ENCODE measurements at regions not wholly inside any gene's neighbourhood (a gene's known extent, or its start where the extent isn't known, plus 50 kb on each side); places are given as distances from the start of the nearest gene placed in this dataset.
A peak's percentile ranks its signal among the peaks of the same experiment; 100 is the strongest.

DNA sequence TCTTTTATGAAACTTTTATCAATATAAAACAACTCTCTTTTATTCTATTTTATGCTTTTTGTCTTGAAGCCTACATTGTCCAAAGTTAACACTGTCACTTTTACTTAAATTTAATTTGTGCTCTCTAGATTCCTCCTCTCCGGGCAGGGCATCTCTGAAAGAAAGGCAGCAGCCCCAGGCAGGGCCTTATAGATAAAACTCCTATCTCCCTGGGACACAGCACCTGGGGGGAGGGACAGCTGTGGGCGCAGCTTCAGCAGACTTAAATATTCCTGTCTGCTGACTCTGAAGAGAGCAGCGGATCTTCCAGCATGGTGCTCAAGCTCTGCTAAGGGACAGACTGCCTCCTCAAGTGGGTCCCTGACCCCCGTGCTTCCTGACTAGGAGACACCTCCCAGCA is 447.7 kb upstream of the FANCL start:
- ChIA-PET CTCF (no interaction called here), POLR2A (no interaction called here)
- 90% methylated on average over 4 of the region's 4 CpGs for WGBS (ENCODE audit: insufficient coverage)
- no peak overlapping the region for H2AFZ ChIP-seq (ENCODE audit: insufficient read depth, low read depth, low read length, poor library complexity, severe bottlenecking)
- no peak overlapping the region for H3K4me3 ChIP-seq (ENCODE audit: control extremely low read depth in 1 of 5, extremely low read depth in 1 of 5, insufficient read depth in 1 of 5, low read depth in 2 of 5, low read length in 4 of 5)
- no peak for ATAC-seq (ENCODE audit: low read depth)
- no peak overlapping the region for H3K4me2 ChIP-seq (replicated peaks; ENCODE audit: low read depth, low read length, poor library complexity, severe bottlenecking)
- DNase-seq, result no peak
- H3K9me3 ChIP-seq (ENCODE audit: control extremely low read depth in 1 of 3, control insufficient read depth in 2 of 3, insufficient read depth in 1 of 3, low read length in 2 of 3), result no peaks in the 10 kb centered on the region
- H3K9me3 Mint-ChIP-seq (ENCODE audit: insufficient read depth), result no peaks in the 10 kb centered on the region
- peaks cover 6% of the 10 kb centered on the region for H3K4me1 Mint-ChIP-seq
- no peaks in the 10 kb centered on the region for H3K36me3 ChIP-seq (replicated peaks in 1 of 2; ENCODE audit: control extremely low read depth in 1 of 2, control insufficient read depth in 1 of 2, extremely low read depth in 1 of 2, insufficient read depth in 2 of 2, low read length in 1 of 2)
- H3K27me3 Mint-ChIP-seq, result peaks cover 15% of the 10 kb centered on the region
- H4K20me1 ChIP-seq (ENCODE audit: control insufficient read depth, insufficient read depth, low read length, poor library complexity, severe bottlenecking), result no peaks in the 10 kb centered on the region
- peaks cover 0 to 4% of the 10 kb centered on the region in 2 donors for H3K4me1 ChIP-seq (ENCODE audit: control insufficient read depth in 2 of 2, insufficient read depth in 2 of 2, low read length in 2 of 2)
- no peak overlapping the region for H3K9ac ChIP-seq (ENCODE audit: low read length)
- no peak overlapping the region for H3K4me3 Mint-ChIP-seq
- H3K27ac ChIP-seq (ENCODE audit: low read length in 2 of 2), result no peak overlapping the region
- no peak for TF ChIP-seq EZH2 (IDR thresholded peaks at IDR 0.05; ENCODE audit: borderline replicate concordance, insufficient read depth, low read depth, low read length, poor library complexity, severe bottlenecking)
- TF ChIP-seq, protein P1, sequence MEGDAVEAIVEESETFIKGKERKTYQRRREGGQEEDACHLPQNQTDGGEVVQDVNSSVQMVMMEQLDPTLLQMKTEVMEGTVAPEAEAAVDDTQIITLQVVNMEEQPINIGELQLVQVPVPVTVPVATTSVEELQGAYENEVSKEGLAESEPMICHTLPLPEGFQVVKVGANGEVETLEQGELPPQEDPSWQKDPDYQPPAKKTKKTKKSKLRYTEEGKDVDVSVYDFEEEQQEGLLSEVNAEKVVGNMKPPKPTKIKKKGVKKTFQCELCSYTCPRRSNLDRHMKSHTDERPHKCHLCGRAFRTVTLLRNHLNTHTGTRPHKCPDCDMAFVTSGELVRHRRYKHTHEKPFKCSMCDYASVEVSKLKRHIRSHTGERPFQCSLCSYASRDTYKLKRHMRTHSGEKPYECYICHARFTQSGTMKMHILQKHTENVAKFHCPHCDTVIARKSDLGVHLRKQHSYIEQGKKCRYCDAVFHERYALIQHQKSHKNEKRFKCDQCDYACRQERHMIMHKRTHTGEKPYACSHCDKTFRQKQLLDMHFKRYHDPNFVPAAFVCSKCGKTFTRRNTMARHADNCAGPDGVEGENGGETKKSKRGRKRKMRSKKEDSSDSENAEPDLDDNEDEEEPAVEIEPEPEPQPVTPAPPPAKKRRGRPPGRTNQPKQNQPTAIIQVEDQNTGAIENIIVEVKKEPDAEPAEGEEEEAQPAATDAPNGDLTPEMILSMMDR (IDR thresholded peaks at IDR 0.05), result no peak
- no peaks in the 10 kb centered on the region for H3K27me3 ChIP-seq (replicated peaks in 1 of 4; ENCODE audit: control extremely low read depth in 1 of 4, control insufficient read depth in 3 of 4, insufficient read depth in 4 of 4, low read length in 3 of 4)
- H3K27ac Mint-ChIP-seq, result no peak overlapping the region
- intact Hi-C loops (cut with micrococcal nuclease), result no loop called here
- no peaks in the 10 kb centered on the region for H3K79me2 ChIP-seq (ENCODE audit: control insufficient read depth, insufficient read depth, low read length)

- H3K4me3 Mint-ChIP-seq, result no peak overlapping the region
- Histone ChIP-seq H3K36me3 (replicated peaks in 1 of 2; ENCODE audit: control extremely low read depth in 1 of 2, control insufficient read depth in 1 of 2, extremely low read depth in 1 of 2, insufficient read depth in 2 of 2, low read length in 1 of 2) (no peaks in the 10 kb centered on the region), H2AFZ (ENCODE audit: insufficient read depth, low read depth, low read length, poor library complexity, severe bottlenecking) (no peak overlapping the region), H3K79me2 (ENCODE audit: control insufficient read depth, insufficient read depth, low read length) (no peaks in the 10 kb centered on the region), H3K9ac (ENCODE audit: low read length) (no peak overlapping the region), H3K4me3 (ENCODE audit: control extremely low read depth in 1 of 5, extremely low read depth in 1 of 5, insufficient read depth in 1 of 5, low read depth in 2 of 5, low read length in 4 of 5) (no peak overlapping the region), H3K27me3 (replicated peaks in 1 of 4; ENCODE audit: control extremely low read depth in 1 of 4, control insufficient read depth in 3 of 4, insufficient read depth in 4 of 4, low read length in 3 of 4) (no peaks in the 10 kb centered on the region), H3K27ac (ENCODE audit: low read length in 2 of 2) (no peak overlapping the region), H4K20me1 (ENCODE audit: control insufficient read depth, insufficient read depth, low read length, poor library complexity, severe bottlenecking) (no peaks in the 10 kb centered on the region), H3K4me1 (ENCODE audit: control insufficient read depth in 2 of 2, insufficient read depth in 2 of 2, low read length in 2 of 2) (peaks cover 0 to 4% of the 10 kb centered on the region in 2 donors), H3K4me2 (replicated peaks; ENCODE audit: low read depth, low read length, poor library complexity, severe bottlenecking) (no peak overlapping the region), H3K9me3 (ENCODE audit: control extremely low read depth in 1 of 3, control insufficient read depth in 2 of 3, insufficient read depth in 1 of 3, low read length in 2 of 3) (no peaks in the 10 kb centered on the region)
- ATAC-seq (ENCODE audit: low read depth), result no peak
- H3K27ac Mint-ChIP-seq, result no peak overlapping the region
- WGBS (ENCODE audit: insufficient coverage), result no CpG with 5 or more reads among the region's 1 CpG
- peaks cover 22% of the 10 kb centered on the region for H3K27me3 Mint-ChIP-seq
- ChIA-PET CTCF (no interaction called here), POLR2A (no interaction called here)
- intact Hi-C loops (cut with micrococcal nuclease), result no loop called here
- DNase-seq, result peak; percentile 2
- no peaks in the 10 kb centered on the region for H3K9me3 Mint-ChIP-seq (ENCODE audit: insufficient read depth)
- TF ChIP-seq EZH2 (IDR thresholded peaks at IDR 0.05; ENCODE audit: borderline replicate concordance, insufficient read depth, low read depth, low read length, poor library complexity, severe bottlenecking), result no peak
- TF ChIP-seq, protein P1 (IDR thresholded peaks at IDR 0.05), result no peak
- H3K4me1 Mint-ChIP-seq, result peaks cover 6% of the 10 kb centered on the region
Observed at GRCh38 chr2:58686776-58687175, 445.7 kb upstream of the FANCL start.
